Raji (cell line): ENCODE measurements at regions not wholly inside any gene's neighbourhood (a gene's known extent, or its start where the extent isn't known, plus 50 kb on each side); places are given as distances from the start of the nearest gene placed in this dataset.

Source experiments
- POLR2A ChIP-seq: IDR thresholded peaks from 2 replicates; pipeline ENCODE4 v1.6.1; 2011; ENCODE audit warnings: low read depth, low read length, control low read depth; ENCODE audit not compliant: insufficient read depth

GRCh38 chr14:101630056-101630965 is 69.0 kb downstream of the DIO3 start:
- no peak for TF ChIP-seq POLR2A

GRCh38 chr14:101631199-101631598 is 69.9 kb downstream of the DIO3 start:
- TF ChIP-seq POLR2A: no peak

- no peak for TF ChIP-seq POLR2A
These were observed 71.2 kb downstream of the DIO3 start for GRCh38 chr14:101632520-101632919.

- TF ChIP-seq POLR2A: no peak
These were observed 72.0 kb downstream of the DIO3 start for GRCh38 chr14:101633276-101633675.

DNA sequence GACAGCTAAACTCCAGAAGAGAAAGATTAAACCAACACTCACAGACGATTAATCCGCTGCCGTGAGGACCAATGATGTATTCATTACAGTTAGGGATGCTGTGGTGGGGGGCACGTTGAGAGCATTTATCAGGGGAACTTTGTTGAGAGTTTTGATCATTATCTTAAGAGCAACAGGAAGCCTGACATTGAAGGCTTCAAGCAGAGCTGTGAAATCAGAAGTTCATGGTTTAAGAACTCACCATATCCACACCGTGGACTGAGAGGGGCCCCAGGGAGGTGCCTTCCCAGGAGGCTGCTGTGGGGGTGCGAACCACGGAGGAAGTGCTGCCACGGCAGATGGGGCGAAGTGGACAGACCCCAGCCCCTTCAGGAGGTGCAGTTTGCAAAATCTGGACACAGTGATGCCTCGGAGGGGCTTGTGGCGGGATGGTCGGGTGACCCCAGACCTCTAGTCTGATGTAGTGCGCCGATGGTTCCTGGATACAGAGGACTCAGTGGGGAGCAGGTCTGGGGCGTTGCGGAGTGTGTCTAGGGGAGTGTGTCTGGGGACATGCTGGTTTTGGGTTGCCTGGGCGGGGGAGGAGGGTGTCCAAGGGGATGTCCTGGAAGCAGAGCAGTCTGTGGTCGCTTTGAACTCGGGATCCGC is 73.0 kb downstream of the DIO3 start:
- no peak for TF ChIP-seq POLR2A

DNA sequence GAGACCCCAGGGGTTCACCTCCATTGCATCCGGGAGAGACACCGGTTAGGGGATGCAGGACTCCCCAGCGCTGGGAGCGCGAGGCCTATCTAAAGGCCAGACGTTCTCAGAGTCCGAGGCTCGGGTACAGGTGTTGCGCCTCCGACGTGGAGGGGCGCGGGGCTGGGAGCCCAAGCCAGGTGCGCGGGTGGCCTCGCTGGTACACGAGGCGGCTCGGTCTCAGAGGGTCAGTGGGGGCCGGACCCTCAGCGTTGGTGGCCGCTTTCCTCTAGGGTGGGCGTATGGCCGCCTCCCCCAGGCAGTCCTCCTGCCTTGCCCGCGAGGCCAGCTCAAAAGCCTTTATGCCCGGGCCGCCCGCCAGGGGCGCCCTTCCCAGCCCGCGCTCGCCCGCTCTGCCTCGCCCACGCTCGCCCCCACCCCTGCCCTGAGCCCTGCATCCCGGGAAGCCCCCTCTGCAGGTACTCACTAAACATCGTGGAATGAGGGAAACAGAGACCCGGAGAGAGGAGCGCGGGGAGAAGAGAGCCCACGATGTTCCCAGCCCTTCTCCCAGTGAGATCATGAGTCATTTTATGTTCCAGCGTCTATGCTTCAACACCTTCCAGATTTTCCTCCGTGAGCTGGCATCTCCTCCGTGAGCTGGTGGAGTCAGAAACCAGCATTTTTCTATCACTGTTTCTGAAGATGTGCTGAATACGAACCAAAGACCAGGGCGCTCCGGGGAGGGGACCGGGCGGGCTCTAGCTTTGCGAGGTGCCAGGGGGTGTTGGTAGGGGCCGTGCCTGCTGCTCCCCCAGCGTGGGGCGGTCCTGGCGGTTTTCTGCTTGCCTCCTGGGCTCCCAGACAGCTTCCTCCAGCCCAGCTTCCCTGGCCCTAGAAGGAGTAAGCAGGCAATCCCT is 73.8 kb downstream of the DIO3 start:
- no peak for TF ChIP-seq POLR2A

DNA sequence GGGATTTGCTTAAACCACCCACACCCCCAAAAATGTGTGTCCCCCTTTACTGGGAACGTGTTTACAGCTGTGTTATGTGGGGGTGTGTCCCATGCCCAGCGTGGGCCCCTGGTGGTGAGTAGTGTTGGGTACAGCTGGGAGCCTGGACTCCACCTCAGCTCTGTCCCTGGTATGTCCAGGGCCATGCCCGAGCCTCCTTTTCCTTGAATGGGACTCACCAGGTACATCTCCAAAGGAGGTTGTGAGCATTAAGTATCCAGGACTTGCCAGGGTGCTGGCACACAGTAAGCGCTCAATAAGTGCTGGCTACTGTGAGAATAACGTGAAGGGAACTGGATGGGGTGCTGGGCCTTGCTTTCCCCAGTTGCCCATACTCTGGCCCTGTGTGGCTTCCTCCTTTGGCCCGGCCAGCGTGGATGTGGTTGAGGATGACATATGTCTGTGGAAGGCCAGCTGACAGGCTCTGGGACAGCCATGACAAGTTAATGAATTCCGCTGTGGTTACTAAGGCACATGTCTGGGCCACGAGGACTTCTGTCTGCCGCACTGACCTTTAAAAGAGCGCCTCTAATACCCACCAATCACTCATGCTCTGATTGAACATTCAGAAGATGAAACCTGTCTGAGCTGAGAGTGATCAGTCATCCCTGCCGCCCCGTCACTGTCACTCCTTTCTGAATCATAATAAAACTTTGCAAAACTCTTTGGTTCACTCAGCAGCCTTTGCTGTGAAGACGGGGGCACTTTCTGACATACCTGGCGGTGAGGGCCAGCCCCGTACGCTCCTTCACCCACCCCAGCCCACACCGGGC is 74.7 kb downstream of the DIO3 start:
- TF ChIP-seq POLR2A: no peak

DNA sequence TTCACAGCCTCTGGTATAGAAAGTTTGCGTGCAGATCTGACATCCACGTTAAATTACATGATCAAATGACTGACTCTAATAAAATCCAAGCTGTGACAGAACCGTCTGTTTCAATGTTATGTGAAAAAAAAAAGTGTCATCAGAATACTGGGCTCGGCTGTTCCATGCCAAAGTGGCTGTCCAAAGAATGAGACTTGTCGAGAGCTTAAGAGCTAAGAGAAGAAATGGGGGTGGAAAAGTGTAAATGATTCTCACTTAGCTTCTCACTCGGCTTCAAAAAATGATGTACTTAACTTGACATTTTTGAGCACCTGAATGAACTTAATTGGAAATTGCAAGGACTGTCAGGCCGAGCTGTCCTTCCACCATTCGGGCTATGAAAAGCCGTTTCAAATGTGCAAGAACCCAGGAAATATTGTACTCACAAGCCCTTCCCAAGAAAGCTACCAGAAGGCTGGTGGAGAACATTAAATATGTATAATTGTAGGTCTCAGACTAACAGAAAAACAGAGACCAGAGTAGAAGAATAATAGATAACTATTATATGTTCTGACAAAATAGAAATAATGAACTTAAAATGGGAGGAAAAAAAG is 78.0 kb downstream of the DIO3 start:
- no peak for TF ChIP-seq POLR2A

- TF ChIP-seq POLR2A: no peak
These were observed 82.4 kb downstream of the DIO3 start for GRCh38 chr14:101643651-101644050.

DNA sequence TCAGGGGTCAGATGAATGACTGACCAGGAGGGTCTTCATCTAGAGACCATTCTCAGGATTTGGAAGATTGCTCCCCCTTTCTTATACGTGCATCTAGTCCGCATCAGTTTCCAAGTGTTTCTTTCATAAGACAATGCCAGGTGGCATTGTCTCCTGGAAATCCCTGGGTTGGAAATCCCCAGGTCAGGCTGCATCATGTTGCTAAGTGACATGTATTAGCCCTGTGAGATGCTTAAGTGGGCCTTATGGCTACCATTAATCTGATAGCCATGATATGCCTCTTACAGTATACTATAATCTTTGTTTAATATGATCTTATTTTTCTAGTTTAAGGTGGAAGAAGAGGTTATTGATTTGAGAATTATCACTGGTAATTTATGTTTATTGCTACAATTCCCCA is 92.8 kb downstream of the DIO3 start:
- TF ChIP-seq POLR2A: no peak

GRCh38 chr14:101657372-101657771 is 96.1 kb downstream of the DIO3 start:
- TF ChIP-seq POLR2A: no peak

GRCh38 chr14:101665478-101666078 is 95.9 kb upstream of the PPP2R5C start:
- TF ChIP-seq POLR2A: no peak

DNA sequence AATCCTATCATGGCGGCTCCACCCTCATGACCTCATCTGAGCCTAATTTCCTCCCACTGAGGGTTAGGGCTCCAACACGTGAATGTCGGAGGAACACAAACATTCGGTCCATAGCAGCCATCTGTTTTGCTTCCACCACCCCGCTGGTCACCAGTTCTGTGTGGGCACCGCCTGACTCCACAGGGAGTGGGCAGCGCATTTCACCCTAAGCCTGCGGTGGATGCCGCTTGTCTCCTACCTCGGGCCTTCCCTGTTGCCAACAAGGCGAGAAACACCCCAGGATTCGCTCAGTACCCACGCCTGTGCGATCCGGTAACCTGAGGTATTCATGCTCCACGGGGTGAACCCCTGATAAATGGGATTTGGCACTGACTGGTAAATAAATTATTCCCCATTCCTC is 95.2 kb upstream of the PPP2R5C start:
- TF ChIP-seq POLR2A: no peak

- TF ChIP-seq POLR2A: no peak
These were observed 91.9 kb upstream of the PPP2R5C start for GRCh38 chr14:101669629-101670028.
